ENCODE measurements at regions not wholly inside any gene's neighbourhood (a gene's known extent, or its start where the extent isn't known, plus 50 kb on each side); places are given as distances from the start of the nearest gene placed in this dataset.

- BruUV-seq (replicated peaks), result no TSS peak
- Mint-ChIP-seq H3K36me3 (ENCODE audit: insufficient read depth, unreplicated experiment) (no peaks in the 10 kb centered on the region), H3K4me3 (ENCODE audit: low read depth, unreplicated experiment) (no peak overlapping the region), H3K9me3 (ENCODE audit: low read depth, unreplicated experiment) (no peaks in the 10 kb centered on the region), H3K27ac (ENCODE audit: unreplicated experiment) (no peak overlapping the region), H3K4me1 (ENCODE audit: low read depth, unreplicated experiment) (no peaks in the 10 kb centered on the region), H3K27me3 (ENCODE audit: unreplicated experiment) (peaks cover 75% of the 10 kb centered on the region)
- TF ChIP-seq CTCF (IDR thresholded peaks at IDR 0.05; ENCODE audit: unreplicated experiment), result no peak
- CTCF ChIA-PET, result interaction anchor here (0.5 to 0.7 kb wide), 3 partner anchors 187 to 533 kb away, joined by 3 to 13 read pairs (median 5); no protein-coding TSS in a partner anchor
- intact Hi-C loops (cut with micrococcal nuclease; ENCODE audit: unreplicated experiment), result no loop called here
- no peak for DNase-seq
Measured at GRCh38 chr10:78470267-78471103, 436.8 kb downstream of the RPS24 start.

GRCh38 chr10:78471326-78471722 lies 437.7 kb downstream of the RPS24 start:
- BruUV-seq (replicated peaks), result no TSS peak
- no peaks in the 10 kb centered on the region for H3K4me1 Mint-ChIP-seq (ENCODE audit: low read depth, unreplicated experiment)
- peaks cover 79% of the 10 kb centered on the region for H3K27me3 Mint-ChIP-seq (ENCODE audit: unreplicated experiment)
- H3K9me3 Mint-ChIP-seq (ENCODE audit: low read depth, unreplicated experiment), result no peaks in the 10 kb centered on the region
- intact Hi-C loops (cut with micrococcal nuclease; ENCODE audit: unreplicated experiment), result no loop called here
- no peaks in the 10 kb centered on the region for H3K36me3 Mint-ChIP-seq (ENCODE audit: insufficient read depth, unreplicated experiment)
- H3K4me3 Mint-ChIP-seq (ENCODE audit: low read depth, unreplicated experiment), result no peak overlapping the region
- H3K27ac Mint-ChIP-seq (ENCODE audit: unreplicated experiment), result no peak overlapping the region
- CTCF ChIA-PET, result interaction anchor here (0.7 kb wide), 1 partner anchor 186 kb away, joined by 5 read pairs; no protein-coding TSS in a partner anchor
- TF ChIP-seq CTCF (IDR thresholded peaks at IDR 0.05; ENCODE audit: unreplicated experiment), result no peak
- DNase-seq, result no peak

GRCh38 chr10:78471723-78472550 lies 438.3 kb downstream of the RPS24 start:
- Mint-ChIP-seq H3K4me1 (ENCODE audit: low read depth, unreplicated experiment) (no peaks in the 10 kb centered on the region), H3K27me3 (ENCODE audit: unreplicated experiment) (peaks cover 83% of the 10 kb centered on the region), H3K36me3 (ENCODE audit: insufficient read depth, unreplicated experiment) (no peaks in the 10 kb centered on the region), H3K4me3 (ENCODE audit: low read depth, unreplicated experiment) (no peak overlapping the region), H3K9me3 (ENCODE audit: low read depth, unreplicated experiment) (no peaks in the 10 kb centered on the region), H3K27ac (ENCODE audit: unreplicated experiment) (no peak overlapping the region)
- intact Hi-C loops (cut with micrococcal nuclease; ENCODE audit: unreplicated experiment), result no loop called here
- TF ChIP-seq CTCF (IDR thresholded peaks at IDR 0.05; ENCODE audit: unreplicated experiment), result no peak
- no TSS peak for BruUV-seq (replicated peaks)
- no peak for DNase-seq
- CTCF ChIA-PET, result no interaction called here

GRCh38 chr10:78472551-78472890 lies 438.9 kb downstream of the RPS24 start:
- peaks cover 83% of the 10 kb centered on the region for H3K27me3 Mint-ChIP-seq (ENCODE audit: unreplicated experiment)
- H3K4me1 Mint-ChIP-seq (ENCODE audit: low read depth, unreplicated experiment), result no peaks in the 10 kb centered on the region
- CTCF ChIA-PET, result no interaction called here
- H3K4me3 Mint-ChIP-seq (ENCODE audit: low read depth, unreplicated experiment), result no peak overlapping the region
- DNase-seq, result no peak
- intact Hi-C loops (cut with micrococcal nuclease; ENCODE audit: unreplicated experiment), result no loop called here
- H3K36me3 Mint-ChIP-seq (ENCODE audit: insufficient read depth, unreplicated experiment), result no peaks in the 10 kb centered on the region
- TF ChIP-seq CTCF (IDR thresholded peaks at IDR 0.05; ENCODE audit: unreplicated experiment), result no peak
- no TSS peak for BruUV-seq (replicated peaks)
- H3K27ac Mint-ChIP-seq (ENCODE audit: unreplicated experiment), result no peak overlapping the region
- no peaks in the 10 kb centered on the region for H3K9me3 Mint-ChIP-seq (ENCODE audit: low read depth, unreplicated experiment)
